Naive B cell (primary cell): ENCODE measurements at regions not wholly inside any gene's neighbourhood (a gene's known extent, or its start where the extent isn't known, plus 50 kb on each side); places are given as distances from the start of the nearest gene placed in this dataset.

Experiments used
- ATAC-seq, 2 donors: fragments of 150-1000 bp; cut with Tn5 transposase; 2 replicates each; pipeline ENCODE4 v1.10.0; 2021; ENCODE audit warnings: low read depth in 2 of 2, mild to moderate bottlenecking in 2 of 2, moderate library complexity in 2 of 2
- DNase-seq: peaks from one replicate; pipeline ENCODE4 v3.0.0; 2022
- H3K27ac Mint-ChIP-seq, 6 donors: one replicate each; pipeline ENCODE4 v1.8.0; 2020 to 2022; ENCODE audit warnings: mild to moderate bottlenecking in 6 of 6, mixed read lengths in 6 of 6, moderate library complexity in 5 of 6, inconsistent platforms in 2 of 6
- H3K27me3 Mint-ChIP-seq, 3 donors: one replicate each; pipeline ENCODE4 v1.8.0; 2021 to 2022; ENCODE audit warnings: mixed read lengths in 3 of 3, mild to moderate bottlenecking in 1 of 3
- H3K36me3 Mint-ChIP-seq, 2 donors: one replicate each; pipeline ENCODE4 v1.8.0; 2020 to 2022; ENCODE audit warnings: mixed read lengths in 2 of 2, inconsistent platforms in 1 of 2, mild to moderate bottlenecking in 1 of 2
- H3K4me1 Mint-ChIP-seq, 3 donors: one replicate each; pipeline ENCODE4 v1.8.0; 2020 to 2022; ENCODE audit warnings: mixed read lengths in 3 of 3, inconsistent platforms in 1 of 3, mild to moderate bottlenecking in 1 of 3, moderate library complexity in 1 of 3
- H3K4me3 Mint-ChIP-seq, 8 donors: one replicate each; pipeline ENCODE4 v1.8.0; 2020 to 2022; ENCODE audit warnings: mild to moderate bottlenecking in 8 of 8, mixed read lengths in 8 of 8, moderate library complexity in 8 of 8, inconsistent platforms in 2 of 8
- H3K9me3 Mint-ChIP-seq, 7 donors: one replicate each; pipeline ENCODE4 v1.8.0; 2020 to 2022; ENCODE audit warnings: mixed read lengths in 7 of 7, mild to moderate bottlenecking in 5 of 7, inconsistent platforms in 2 of 7, moderate library complexity in 1 of 7

GRCh38 chr10:128536259-128536658, 410.0 kb upstream of the MKI67 start:
- Mint-ChIP-seq H3K27ac (no peak overlapping the region), H3K4me3 (no peak overlapping the region), H3K9me3 (peaks cover 0 to 7% (median 2%) of the 10 kb centered on the region in 7 donors), H3K4me1 (no peaks in the 10 kb centered on the region), H3K27me3 (peaks cover 37 to 48% (median 41%) of the 10 kb centered on the region in 3 donors), H3K36me3 (peaks cover 0 to 7% of the 10 kb centered on the region in 2 donors)
- ATAC-seq (no peak), DNase-seq (no peak)

DNA sequence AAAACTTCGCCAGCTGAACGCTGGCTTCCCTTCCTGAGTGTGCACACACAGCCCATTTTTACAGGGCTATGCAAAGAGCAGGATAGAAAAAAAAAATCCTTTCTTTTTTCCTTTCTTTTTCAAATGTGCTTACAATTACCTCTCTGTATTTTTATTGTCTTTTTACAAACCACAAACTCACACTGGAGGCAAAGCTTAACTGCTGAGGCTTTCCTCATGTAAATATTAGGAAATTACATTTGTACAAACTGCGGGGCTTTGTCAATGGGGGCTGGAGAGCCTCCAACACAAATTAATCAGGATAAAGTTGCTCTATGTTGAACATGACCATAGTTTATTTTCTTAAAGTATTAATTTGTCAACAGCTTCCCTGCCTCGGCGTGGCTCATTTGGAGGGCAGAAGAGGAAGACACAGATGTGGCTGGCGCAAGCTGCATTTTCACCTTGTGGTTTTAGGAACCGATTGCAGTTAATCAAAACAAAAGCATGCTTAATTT, 411.7 kb upstream of the MKI67 start:
- DNase-seq, result no peak
- ATAC-seq, result no peak
- Mint-ChIP-seq H3K4me3 (no peak overlapping the region), H3K27me3 (peaks cover 48% of the 10 kb centered on the region in 3 donors), H3K27ac (no peak overlapping the region), H3K9me3 (peaks cover 0 to 9% (median 2%) of the 10 kb centered on the region in 7 donors), H3K36me3 (peaks cover 0 to 7% of the 10 kb centered on the region in 2 donors), H3K4me1 (no peaks in the 10 kb centered on the region)

- Mint-ChIP-seq H3K27ac (no peak overlapping the region), H3K4me3 (no peak overlapping the region), H3K4me1 (no peaks in the 10 kb centered on the region), H3K27me3 (peaks cover 45 to 53% (median 50%) of the 10 kb centered on the region in 3 donors), H3K9me3 (peaks cover 0 to 9% (median under 1%) of the 10 kb centered on the region in 7 donors), H3K36me3 (peaks cover 0 to 7% of the 10 kb centered on the region in 2 donors)
- DNase-seq (no peak), ATAC-seq (no peak)
Measured at GRCh38 chr10:128538671-128539070, 412.4 kb upstream of the MKI67 start.

DNA sequence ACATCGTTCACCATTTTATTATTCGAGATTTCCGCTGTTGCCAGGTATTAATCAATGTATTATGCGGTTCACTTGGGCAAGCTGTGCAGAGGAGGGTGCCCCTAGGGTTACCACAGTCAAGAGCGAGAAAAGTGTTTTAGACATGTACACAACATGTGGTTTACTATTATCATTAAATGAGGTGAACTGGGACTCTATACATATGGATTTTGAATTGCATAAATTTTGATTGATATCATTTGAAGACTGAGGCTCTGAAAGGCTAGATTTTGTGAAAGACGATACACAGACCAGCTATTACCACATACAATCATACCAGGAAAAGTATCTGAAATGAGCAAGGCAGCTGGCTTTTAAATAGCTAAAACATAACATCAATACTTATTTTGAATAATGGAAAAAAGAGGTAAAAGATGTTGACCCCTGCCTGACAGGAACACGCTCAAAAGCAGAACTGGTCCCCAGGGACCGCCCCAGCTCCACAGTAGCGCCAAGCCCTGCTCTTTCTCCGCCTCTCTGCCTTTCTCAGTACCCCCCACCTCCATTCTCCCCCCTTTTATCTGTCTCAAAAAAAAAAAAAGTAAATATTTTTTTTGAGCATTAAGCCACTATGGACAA, 413.4 kb upstream of the MKI67 start:
- DNase-seq (no peak), ATAC-seq (no peak)
- no peak overlapping the region for H3K27ac Mint-ChIP-seq
- no peak overlapping the region for H3K4me3 Mint-ChIP-seq
- peaks cover 0 to 7% of the 10 kb centered on the region in 2 donors for H3K36me3 Mint-ChIP-seq
- H3K27me3 Mint-ChIP-seq, result peaks cover 41 to 54% (median 50%) of the 10 kb centered on the region in 3 donors
- no peaks in the 10 kb centered on the region for H3K4me1 Mint-ChIP-seq
- peaks cover 0 to 9% (median 0%) of the 10 kb centered on the region in 7 donors for H3K9me3 Mint-ChIP-seq

DNA sequence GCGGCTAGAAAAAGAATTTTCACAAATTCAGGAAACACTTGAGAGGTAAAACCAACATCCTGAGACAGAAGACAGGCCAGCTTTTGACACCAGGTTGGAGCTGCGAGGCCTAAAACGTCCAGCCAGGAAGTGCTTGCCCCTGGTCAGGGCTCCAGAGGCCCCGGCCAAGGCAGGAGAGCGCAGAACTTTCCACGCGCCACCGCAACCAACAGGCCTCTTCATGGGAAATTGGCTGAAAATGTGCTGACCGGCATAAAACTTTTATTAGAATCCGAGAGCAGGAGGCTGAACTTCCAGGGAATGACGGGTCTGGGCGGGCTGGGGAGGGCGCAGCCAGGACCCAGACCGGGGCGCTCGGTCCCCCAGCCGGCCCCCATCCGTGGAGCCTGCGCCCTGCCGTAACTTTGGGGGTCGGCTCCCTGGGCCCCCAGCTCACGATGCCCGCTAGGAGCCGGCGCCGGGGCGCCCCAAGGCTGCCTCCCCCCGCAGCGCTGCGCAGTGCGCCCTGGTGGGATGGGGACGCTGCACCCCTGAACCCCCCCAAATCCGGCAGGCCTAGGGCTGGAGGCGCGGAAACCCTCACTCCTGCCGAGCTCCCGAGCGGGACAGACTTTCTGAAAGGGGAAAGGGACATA, 414.0 kb upstream of the MKI67 start:
- Mint-ChIP-seq H3K4me3 (no peak overlapping the region), H3K27me3 (peaks cover 42 to 56% (median 50%) of the 10 kb centered on the region in 3 donors), H3K4me1 (no peaks in the 10 kb centered on the region), H3K27ac (no peak overlapping the region), H3K36me3 (peaks cover 0 to 7% of the 10 kb centered on the region in 2 donors), H3K9me3 (peaks cover 0 to 9% (median 0%) of the 10 kb centered on the region in 7 donors)
- no peak for ATAC-seq
- no peak for DNase-seq

GRCh38 chr10:128540781-128541761, 414.8 kb upstream of the MKI67 start:
- peaks cover 44 to 54% (median 47%) of the 10 kb centered on the region in 3 donors for H3K27me3 Mint-ChIP-seq
- H3K4me3 Mint-ChIP-seq, result no peak overlapping the region
- DNase-seq (no peak), ATAC-seq (no peak)
- H3K4me1 Mint-ChIP-seq, result no peaks in the 10 kb centered on the region
- peak overlapping the region in 1 of 6 donors; percentile 37 for H3K27ac Mint-ChIP-seq
- peaks cover 0 to 9% (median 0%) of the 10 kb centered on the region in 7 donors for H3K9me3 Mint-ChIP-seq
- H3K36me3 Mint-ChIP-seq, result peaks cover 0 to 7% of the 10 kb centered on the region in 2 donors

GRCh38 chr10:128541926-128542475, 415.8 kb upstream of the MKI67 start:
- DNase-seq, result no peak
- Mint-ChIP-seq H3K36me3 (peaks cover 0 to 7% of the 10 kb centered on the region in 2 donors), H3K27ac (no peak overlapping the region), H3K4me3 (no peak overlapping the region), H3K27me3 (peaks cover 40 to 54% (median 41%) of the 10 kb centered on the region in 3 donors), H3K9me3 (peaks cover 0 to 9% (median 0%) of the 10 kb centered on the region in 7 donors), H3K4me1 (no peaks in the 10 kb centered on the region)
- no peak for ATAC-seq

DNA sequence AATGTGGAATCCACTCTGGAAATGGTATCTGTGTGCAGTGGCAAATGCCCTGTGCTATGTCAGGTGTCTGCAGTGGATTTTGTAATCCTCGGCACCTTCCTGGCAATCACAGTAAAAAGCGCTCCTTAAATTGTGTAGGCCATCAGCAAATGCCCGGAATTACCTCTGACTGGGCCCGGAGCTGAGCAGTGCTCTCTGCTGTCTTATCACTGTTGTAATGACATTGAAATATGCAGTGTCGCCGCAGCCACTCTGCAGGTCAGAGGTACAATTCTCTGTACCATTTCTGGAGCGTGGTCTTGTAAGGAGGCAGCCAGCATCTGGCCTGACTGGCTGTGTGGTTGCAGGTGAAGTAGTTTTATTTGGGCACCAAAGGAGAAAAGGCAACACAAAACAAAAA, 416.4 kb upstream of the MKI67 start:
- Mint-ChIP-seq H3K9me3 (peaks cover 0 to 9% (median 0%) of the 10 kb centered on the region in 7 donors), H3K4me3 (no peak overlapping the region), H3K27ac (no peak overlapping the region), H3K4me1 (no peaks in the 10 kb centered on the region), H3K36me3 (peaks cover 0 to 7% of the 10 kb centered on the region in 2 donors), H3K27me3 (peaks cover 40 to 54% (median 41%) of the 10 kb centered on the region in 3 donors)
- ATAC-seq (no peak), DNase-seq (no peak)

DNA sequence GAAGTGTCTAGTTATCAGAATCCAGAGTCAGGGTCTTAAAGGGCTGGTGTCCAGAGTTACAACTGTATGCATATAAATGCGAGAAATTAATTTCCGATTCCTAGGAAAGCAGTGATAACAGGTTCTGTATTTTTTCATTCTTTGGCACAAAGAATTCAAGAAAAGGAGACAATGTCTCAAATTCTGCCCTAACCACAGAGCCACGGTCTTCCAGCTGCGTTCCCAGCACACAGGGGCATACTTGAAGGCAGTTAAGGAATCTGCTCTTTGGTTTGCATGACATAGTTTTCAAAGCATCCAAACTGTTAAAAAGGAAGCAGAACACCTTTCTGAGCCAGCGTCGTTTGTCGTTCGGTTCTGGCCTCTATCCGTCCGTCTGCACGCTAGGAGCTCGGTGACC, 416.9 kb upstream of the MKI67 start:
- no peak for DNase-seq
- Mint-ChIP-seq H3K4me3 (no peak overlapping the region), H3K9me3 (peaks cover 0 to 9% (median 0%) of the 10 kb centered on the region in 7 donors), H3K4me1 (no peaks in the 10 kb centered on the region), H3K27me3 (peaks cover 40 to 54% (median 41%) of the 10 kb centered on the region in 3 donors), H3K27ac (no peak overlapping the region), H3K36me3 (peaks cover 0 to 7% of the 10 kb centered on the region in 2 donors)
- ATAC-seq, result no peak

DNA sequence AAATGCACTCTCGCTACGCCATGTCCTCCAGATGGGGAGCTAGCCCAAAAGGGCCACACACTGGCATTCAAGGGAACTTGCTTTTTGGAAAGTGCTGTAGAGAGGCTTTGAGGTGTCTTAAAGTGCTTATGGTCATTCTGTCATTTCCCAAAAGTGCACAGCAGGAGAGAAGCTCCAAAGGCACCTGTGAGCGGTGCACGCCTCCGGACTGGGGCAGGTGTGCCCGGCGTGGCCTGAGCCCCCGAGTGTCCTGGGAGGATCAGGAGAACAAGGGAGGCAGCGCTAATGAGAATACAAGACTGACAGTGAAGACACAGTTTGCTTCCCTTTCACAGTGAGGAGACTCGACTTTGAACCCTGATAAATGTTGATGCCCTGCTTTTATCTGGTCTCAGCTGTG, 419.0 kb upstream of the MKI67 start:
- DNase-seq (no peak), ATAC-seq (no peak)
- H3K4me3 Mint-ChIP-seq, result no peak overlapping the region
- no peaks in the 10 kb centered on the region for H3K36me3 Mint-ChIP-seq
- H3K27ac Mint-ChIP-seq, result no peak overlapping the region
- H3K4me1 Mint-ChIP-seq, result no peaks in the 10 kb centered on the region
- peaks cover 24 to 38% (median 27%) of the 10 kb centered on the region in 3 donors for H3K27me3 Mint-ChIP-seq
- peaks cover 0 to 9% (median 0%) of the 10 kb centered on the region in 7 donors for H3K9me3 Mint-ChIP-seq

- no peak for ATAC-seq
- Mint-ChIP-seq H3K27ac (no peak overlapping the region), H3K27me3 (peaks cover 13 to 26% (median 20%) of the 10 kb centered on the region in 3 donors), H3K36me3 (no peaks in the 10 kb centered on the region), H3K9me3 (peaks cover 0 to 12% (median 0%) of the 10 kb centered on the region in 7 donors), H3K4me3 (no peak overlapping the region), H3K4me1 (no peaks in the 10 kb centered on the region)
- no peak for DNase-seq
Measured at GRCh38 chr10:128546651-128547165, 420.5 kb upstream of the MKI67 start.

DNA sequence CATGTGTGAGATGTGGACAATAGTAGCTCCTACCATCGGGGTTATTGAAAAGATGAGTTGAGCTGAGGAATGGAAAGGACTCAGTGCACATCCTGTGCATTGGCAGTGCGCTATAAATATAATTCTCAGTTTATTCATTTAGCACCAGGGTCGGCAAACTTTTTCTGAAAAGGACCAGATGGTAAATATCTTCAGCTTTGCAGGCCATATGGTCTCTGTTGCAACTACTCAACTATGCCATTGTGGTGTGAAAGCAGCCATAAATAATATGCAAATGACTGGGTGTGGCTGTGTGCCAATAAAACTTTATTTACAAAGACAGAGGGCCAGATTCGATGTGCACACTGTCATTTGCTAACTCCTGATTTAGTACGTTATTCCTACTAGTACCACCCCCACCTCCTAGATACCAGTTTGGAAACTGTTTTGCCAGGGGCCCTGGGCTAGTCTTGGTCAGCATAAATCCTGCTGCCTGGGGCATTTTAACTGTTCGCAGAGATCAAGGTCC, 422.9 kb upstream of the MKI67 start:
- Mint-ChIP-seq H3K27me3 (peaks cover under 1 to 7% (median 7%) of the 10 kb centered on the region in 3 donors), H3K4me3 (no peak overlapping the region), H3K4me1 (no peaks in the 10 kb centered on the region), H3K27ac (no peak overlapping the region), H3K36me3 (no peaks in the 10 kb centered on the region), H3K9me3 (peaks cover 0 to 11% (median 3%) of the 10 kb centered on the region in 7 donors)
- ATAC-seq (no peak), DNase-seq (no peak)
